ENCODE measurements at regions not wholly inside any gene's neighbourhood (a gene's known extent, or its start where the extent isn't known, plus 50 kb on each side); places are given as distances from the start of the nearest gene placed in this dataset.

- no peak for DNase-seq
These were observed 90.0 kb upstream of the CLMN start for GRCh38 chr14:95409477-95410272.

GRCh38 chr14:95408731-95409476 lies 89.2 kb upstream of the CLMN start:
- DNase-seq: no peak

DNA sequence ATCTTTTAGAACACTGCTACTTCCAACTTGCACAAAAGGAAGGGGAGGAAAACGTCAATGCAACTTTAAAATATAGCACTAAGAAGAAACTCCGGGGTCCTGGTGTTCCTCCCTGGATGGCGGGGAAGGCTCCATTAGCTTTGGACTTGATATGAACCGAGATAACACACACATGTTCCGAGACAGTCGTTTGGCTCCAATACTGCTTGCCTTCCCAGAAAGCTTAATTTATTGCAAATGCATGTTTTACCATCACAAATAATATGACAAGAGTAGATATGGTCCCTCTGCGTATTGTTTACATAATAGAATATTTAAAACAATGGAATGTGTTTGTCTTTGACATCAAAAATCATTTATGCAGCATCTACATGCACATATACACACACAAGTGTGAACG lies 87.6 kb upstream of the CLMN start:
- no peak for DNase-seq

DNA sequence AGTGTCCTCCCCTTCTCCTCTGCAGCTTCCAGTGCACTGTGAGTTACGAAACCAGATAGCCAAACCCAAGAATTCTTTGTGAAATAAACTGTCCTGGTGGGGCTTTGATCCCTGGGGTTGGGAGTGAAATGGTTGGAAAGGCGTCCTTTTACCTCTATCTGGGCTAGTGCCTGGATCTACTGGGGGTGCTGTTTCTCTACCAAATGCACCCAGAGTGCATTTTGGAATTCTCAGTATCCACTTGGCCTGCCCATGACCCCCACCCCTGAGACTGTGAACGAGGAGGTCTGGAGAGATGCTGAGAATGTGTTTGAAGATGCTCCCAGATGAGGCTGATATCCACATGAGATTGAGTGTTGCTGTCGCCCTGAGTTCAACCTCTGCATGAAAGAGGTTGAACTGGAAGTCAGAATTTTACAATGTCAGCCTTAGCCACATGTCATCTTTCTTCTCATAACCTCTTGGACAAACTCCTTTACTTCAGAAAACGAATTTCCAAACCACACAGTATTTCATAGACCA lies 87.1 kb upstream of the CLMN start:
- DNase-seq: no peak

GRCh38 chr14:95404583-95404982 lies 84.9 kb upstream of the CLMN start:
- DNase-seq: no peak

DNA sequence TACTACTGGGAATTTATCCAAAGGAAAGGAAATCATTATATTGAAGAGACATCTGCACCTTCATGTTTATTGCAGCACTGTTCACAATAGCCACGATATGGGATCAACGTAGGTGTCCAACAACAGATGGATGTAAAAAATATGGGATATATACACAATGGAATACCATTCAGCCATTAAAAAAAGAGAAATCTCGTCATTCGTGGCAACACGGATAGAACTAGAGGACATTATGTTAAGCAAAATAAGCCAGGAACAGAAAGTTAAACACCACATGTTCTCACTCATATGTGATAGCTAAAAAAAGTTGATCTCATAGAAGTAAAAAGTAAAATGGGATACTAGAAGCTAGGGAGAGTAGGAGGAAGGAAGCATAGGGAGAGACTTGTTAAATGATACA lies 82.9 kb upstream of the CLMN start:
- no peak for DNase-seq

DNA sequence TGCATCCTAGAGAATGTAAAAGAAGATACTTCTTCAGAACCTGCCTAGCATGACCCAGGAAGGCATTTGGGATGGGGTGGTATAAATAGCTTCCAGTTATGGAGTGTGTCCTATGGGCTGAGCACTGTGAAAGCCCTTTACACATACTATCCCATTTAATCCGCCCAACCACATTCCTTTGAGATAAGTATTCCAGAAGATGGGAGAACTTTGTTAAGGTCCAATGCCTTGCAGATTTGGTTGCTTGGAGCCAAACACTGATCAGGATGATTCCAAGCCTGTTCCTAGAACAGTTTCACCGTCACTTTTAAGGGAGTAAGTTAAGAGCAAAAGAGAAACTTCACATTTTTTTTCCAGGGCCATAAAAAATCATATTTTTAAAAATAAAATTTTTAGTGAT lies 82.5 kb upstream of the CLMN start:
- no peak for DNase-seq

DNA sequence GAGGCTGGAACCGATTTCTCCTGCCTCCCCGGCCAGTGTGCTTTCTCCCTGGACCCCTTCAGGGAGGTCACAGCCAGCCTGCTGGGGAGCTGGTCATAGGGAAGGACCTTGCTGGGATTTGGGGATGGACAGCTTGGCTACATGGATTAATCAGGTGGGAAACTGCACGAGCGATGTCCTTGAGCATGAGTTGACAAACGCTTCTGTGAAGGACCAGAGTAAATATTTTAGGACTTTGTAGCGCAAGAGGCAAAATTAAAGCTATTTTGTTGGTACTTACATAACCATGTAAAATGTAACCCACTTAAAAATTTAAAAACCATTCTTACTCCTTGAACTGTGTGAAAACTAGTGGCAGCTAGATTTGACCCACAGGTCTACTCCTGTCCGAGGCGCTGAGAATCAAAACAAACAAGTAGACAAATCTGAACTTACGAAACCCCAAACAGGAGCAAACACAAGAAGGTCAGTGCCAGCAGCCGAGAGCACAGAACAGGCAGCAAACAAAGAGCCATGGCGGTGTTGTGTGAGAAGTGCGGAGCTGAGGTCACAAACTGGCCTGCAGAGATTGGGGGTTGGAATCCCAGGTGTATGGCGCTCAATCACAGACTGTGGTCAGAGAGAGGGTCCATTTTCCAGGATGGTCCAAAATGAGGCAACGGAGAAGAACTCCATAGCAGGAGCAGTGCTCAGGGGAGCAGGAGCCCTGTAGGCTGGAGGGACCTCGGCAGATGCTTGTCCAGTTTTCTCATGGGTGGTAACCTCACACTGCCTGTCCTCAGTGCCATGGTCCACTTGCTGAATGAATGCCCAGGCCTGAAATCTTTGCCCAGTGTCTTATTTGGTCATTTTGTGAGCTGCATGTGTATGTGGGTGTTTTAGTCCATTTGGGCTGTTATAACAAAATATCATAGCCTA lies 79.2 kb upstream of the CLMN start:
- no peak for DNase-seq

DNA sequence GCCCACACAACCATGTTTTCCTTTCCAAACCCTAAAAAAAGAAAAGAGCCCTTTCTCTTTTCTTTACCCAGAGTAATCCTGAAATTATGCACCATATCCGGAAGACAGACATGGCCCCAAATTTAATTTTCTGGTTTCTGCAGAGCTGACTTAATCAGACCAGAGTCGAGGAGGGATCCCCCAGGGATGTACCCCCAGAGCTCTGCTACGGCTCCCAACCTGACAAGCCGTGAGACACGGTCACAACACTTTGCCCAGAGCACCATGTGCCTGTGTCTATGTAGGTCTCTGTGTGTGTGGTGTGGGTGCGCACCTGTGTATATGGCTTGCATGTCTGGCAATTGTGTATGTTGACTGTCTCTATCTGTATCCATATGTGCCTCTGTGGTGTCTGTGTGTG lies 77.6 kb upstream of the CLMN start:
- DNase-seq: no peak

DNA sequence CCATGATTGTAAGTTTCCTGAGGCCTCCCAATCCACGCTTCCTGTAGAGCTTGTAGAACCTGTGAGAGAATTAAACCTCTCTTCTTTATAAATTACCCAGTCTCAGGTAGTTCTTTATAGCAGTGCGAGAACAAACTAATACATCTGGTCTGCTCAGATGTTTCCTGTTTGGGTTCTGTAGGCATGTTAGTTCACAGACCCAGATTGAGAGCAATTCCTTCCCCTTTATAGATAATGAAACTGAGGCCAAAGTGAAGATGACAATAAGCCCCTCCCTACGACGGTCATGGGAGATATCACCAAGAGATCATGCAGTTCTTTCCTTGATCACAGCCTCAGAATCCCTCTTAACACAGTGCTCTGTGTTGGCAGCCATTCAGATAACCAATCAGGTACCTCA lies 76.5 kb upstream of the CLMN start:
- peak in 1 of 2 donors; percentile 30 for DNase-seq

- DNase-seq: no peak
These were observed 75.5 kb upstream of the CLMN start for GRCh38 chr14:95395098-95395737.

DNA sequence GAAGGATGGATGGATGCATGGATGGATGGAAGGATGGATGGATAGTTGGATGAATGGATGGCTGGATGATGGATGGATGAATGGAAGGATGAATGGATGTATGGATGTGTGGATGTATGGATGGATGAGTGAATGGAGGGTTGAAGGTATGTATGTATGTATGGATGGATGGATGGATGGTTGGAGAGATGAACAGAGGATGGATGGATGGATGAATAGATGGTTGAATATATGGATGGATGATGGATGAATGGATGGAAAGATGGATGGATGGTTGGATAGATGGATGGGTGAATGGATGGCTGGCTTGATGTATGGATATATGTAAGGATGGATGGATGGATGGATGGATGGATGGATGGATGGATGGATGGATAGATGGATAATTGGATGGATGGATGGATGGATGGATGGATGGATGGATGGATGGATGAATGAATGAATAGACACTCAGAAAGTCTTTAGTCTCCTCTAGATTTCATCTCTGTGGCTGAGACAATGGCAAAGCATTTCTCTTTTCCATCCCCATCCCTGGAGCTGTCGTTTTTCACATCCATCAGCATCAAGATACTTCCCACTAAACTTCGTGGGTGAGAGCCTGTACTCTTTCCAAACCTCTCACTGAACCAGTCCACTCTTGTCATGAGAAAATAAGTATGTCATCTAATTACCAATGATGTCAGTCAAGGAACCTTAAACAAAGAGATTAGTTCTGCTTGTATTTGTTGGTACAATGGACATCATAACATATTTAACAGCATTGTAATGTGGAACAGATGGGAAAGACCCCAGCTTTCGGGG lies 74.8 kb upstream of the CLMN start:
- DNase-seq: no peak

GRCh38 chr14:95392841-95393240 lies 73.1 kb upstream of the CLMN start:
- no peak for DNase-seq

DNA sequence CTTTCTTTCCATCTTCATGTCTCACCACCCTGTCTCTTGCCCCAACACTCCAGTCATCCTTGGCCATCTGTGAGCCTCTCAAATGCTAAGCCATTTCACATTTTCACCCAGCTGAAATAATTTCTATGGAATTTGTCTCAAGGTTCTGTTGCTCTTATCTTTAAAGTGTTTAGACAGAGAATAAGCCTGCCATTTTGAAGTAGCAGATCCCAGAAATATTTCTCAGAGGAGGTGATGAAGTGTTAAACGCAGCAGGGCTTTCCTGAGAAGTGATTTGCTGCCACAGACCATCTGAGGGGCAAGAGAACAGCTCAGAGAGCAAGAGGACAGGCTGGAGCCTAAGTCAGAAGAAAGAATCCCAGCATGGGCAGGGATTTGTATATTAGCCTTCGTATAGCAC lies 71.6 kb upstream of the CLMN start:
- DNase-seq: no peak

DNA sequence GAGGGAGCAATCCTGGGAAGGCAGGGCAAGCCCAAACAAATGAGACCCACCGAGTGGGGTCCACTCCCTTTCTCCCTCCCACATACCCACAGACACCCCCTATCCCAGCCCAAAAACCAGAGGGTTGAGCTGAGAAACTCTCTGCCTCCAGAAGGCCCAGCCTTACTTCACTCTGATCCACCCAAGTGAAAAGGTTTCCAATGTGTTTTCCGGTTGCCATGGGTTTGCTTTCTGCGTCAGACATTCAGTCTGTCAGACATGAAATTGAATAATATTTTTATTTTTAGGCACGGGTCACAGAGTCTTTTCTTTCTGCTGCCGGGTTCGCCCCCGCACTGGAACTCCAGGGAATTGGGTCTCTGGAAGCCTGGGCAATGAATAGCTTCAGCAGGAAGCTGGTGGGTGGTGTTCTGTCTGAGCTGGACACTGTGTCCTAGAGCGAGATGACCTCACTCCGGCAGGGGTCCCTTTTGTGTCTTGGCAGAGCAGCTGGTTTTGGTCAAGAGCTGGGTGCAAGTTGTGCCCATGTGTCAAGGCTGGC lies 69.8 kb upstream of the CLMN start:
- DNase-seq: no peak

DNA sequence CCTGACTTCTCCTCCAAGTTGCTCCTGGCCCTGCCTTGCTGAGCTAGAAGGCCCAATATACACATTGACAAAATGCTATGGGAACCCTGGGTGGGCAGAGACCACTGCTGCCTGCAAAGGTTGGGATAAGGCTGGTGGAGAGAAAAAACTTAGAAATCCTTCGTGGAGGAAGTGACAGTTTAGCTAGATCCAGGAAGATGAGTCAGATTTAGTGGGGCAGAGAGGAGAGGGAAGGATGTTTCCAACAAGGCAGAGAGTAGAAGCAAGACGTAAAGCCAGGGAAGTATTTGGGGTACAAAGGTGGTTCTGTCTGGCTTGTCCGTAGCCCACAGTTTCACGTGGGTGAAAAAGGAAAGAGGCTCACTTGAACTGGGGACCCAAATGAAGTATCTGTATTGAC lies 69.0 kb upstream of the CLMN start:
- peak in 1 of 2 donors; percentile 4 for DNase-seq

- no peak for DNase-seq
These were observed 68.2 kb upstream of the CLMN start for GRCh38 chr14:95387826-95388445.

DNA sequence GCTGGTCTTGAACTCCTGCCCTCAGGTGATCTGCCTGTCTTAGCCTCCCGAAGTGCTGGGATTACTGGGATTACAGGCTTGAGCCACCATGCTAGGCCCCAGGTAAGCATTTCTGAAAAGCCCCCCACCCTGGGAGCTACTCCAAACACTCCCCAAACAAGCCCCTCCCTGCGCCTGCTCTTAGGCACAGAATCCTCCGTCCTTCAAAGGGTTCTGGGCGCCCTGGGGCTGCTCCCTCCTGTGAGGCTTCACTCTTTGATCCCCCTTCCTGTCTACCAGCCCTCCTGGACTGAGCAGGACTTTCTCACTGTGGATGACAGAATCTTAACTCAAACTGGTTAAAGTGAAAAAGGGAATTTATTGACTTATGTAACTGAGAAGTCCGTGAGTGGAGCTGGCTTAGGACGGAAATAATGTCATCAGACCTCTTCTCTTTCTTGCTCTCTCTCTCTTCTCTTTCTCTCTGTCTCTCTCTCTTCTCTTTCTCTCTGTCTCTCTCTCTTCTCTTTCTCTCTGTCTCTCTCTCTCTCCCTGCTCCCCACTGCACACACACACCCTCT lies 66.9 kb upstream of the CLMN start:
- no peak for DNase-seq

- DNase-seq: no peak
These were observed 66.0 kb upstream of the CLMN start for GRCh38 chr14:95385701-95386100.

DNA sequence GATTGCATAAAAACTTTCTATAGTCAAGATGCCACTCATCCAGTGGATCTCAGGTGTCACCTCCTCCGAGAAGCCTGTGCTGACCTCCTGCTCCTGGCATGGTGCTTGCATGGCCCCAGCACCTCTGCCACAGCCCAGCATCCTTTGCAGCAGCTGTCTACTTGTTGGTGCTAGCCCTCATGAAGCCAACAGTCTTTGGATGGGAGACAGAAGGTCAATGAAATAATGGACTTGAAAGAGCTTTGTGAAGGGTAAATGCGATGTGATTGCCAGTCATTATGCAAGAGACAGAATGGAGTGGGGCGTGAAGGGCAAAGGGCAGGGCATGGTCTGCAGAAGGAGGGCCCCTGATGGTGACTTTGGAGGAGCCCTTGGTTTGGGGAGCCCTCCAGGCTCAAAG lies 63.0 kb upstream of the CLMN start:
- no peak for DNase-seq

DNA sequence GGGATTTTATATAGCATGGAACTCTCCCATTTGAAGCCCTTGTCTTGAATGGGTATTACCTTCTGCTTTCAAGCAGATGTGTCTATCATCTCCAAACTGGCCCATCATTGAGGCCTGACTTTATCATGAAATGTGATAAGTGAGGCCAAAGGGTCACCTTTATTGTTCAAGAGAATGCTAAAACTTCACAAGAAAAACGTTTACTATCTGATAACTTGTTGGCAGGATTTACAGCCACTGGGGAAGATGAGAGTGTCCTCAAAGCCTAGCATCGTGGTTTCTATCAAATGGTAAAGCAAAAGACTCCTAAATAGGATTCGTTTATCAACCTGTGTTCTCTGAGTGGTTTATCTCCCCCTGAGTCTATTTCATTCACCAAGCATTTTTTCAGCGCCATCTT lies 62.0 kb upstream of the CLMN start:
- DNase-seq: no peak
